NT2/D1 (cell line): ENCODE measurements at regions not wholly inside any gene's neighbourhood (a gene's known extent, or its start where the extent isn't known, plus 50 kb on each side); places are given as distances from the start of the nearest gene placed in this dataset.

ENCODE experiments used
- DNase-seq: peaks from one replicate; pipeline ENCODE4 v3.0.0-alpha.2; 2011; ENCODE audit warnings: low read depth, low spot score
- H3K27me3 ChIP-seq: 2 replicates; pipeline ENCODE4 v1.6.0; 2011; ENCODE audit warnings: mild to moderate bottlenecking; ENCODE audit not compliant: insufficient read length, insufficient read depth
- H3K36me3 ChIP-seq: 2 replicates; pipeline ENCODE4 v1.6.1; 2011; ENCODE audit warnings: mild to moderate bottlenecking, low read length, mixed read lengths; ENCODE audit not compliant: insufficient read depth, insufficient read length
- H3K4me1 ChIP-seq: 2 replicates; pipeline ENCODE4 v1.5.1; 2011; ENCODE audit not compliant: insufficient read depth, insufficient read length
- H3K4me3 ChIP-seq: 2 replicates; pipeline ENCODE4 v1.5.1; 2011; ENCODE audit warnings: low read depth; ENCODE audit not compliant: insufficient read length
- H3K9ac ChIP-seq: 2 replicates; pipeline ENCODE4 v1.6.0; 2011; ENCODE audit warnings: low read depth; ENCODE audit not compliant: insufficient read length
- H3K9me3 ChIP-seq: 2 replicates; pipeline ENCODE4 v1.5.1; 2011; ENCODE audit warnings: mild to moderate bottlenecking, low read length; ENCODE audit not compliant: insufficient read depth
- SUZ12 ChIP-seq: IDR thresholded peaks from 2 replicates; pipeline ENCODE4 v1.6.1; 2011; ENCODE audit not compliant: insufficient read length, insufficient read depth; ENCODE audit errors: extremely low read depth
- YY1 ChIP-seq: IDR thresholded peaks from 2 replicates; pipeline ENCODE4 v1.6.1; 2011; ENCODE audit not compliant: insufficient read length, insufficient read depth
- ZNF274 ChIP-seq: IDR thresholded peaks from 2 replicates; pipeline ENCODE4 v1.6.1; 2011; ENCODE audit warnings: mild to moderate bottlenecking, low read depth, low read length

DNA sequence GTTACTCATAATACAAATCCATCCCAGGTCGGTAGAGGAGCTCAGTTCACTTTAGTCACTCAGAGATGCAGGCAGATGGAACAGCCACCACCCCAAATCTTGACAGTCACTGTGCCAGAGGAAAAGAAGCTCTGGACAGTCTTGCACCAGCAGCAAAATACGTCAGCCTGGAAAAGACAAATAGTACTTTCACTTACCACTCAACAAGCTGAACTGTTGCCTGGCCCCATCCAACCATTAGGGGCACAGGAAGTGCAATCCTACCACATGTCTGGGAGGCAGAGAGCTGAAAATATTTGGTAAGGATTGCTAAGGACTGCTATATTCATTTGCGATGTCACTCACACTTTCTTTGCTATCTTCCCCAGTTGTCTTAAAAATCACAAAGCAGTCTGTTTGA lies 239.1 kb upstream of the TOX3 start:
- H3K9me3 ChIP-seq, result no peaks in the 10 kb centered on the region
- no peak for DNase-seq
- no peaks in the 10 kb centered on the region for H3K4me1 ChIP-seq
- H3K4me3 ChIP-seq, result no peak overlapping the region
- H3K27me3 ChIP-seq, result no peaks in the 10 kb centered on the region
- no peaks in the 10 kb centered on the region for H3K36me3 ChIP-seq
- H3K9ac ChIP-seq, result no peak overlapping the region
- TF ChIP-seq YY1 (no peak), ZNF274 (no peak), SUZ12 (no peak)

GRCh38 chr16:52785653-52786052 lies 238.7 kb upstream of the TOX3 start:
- Histone ChIP-seq H3K27me3 (no peaks in the 10 kb centered on the region), H3K36me3 (no peaks in the 10 kb centered on the region), H3K4me3 (no peak overlapping the region), H3K9ac (no peak overlapping the region), H3K9me3 (no peaks in the 10 kb centered on the region), H3K4me1 (no peaks in the 10 kb centered on the region)
- DNase-seq, result no peak
- TF ChIP-seq SUZ12, result no peak
- no peak for TF ChIP-seq ZNF274

DNA sequence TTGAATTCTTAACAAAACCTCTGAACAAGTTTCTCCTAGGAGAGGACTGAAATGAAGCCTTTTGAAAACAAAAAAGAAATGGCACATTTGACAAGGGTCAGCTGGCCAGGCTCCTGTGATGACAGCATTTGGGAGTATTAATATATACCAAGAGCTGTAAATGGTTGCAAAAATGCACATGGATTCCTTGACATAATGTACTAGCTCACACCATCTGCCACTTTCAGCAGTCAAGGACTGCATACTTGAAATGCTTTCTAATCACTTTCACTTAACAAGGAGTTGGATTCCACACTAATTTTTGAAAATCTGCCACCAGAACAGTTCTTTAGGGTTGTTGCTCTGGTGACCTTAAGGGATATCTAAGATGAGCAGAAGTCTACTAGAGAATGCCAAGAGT lies 236.7 kb upstream of the TOX3 start:
- Histone ChIP-seq H3K4me3 (no peak overlapping the region), H3K4me1 (no peaks in the 10 kb centered on the region), H3K36me3 (no peaks in the 10 kb centered on the region), H3K9me3 (no peaks in the 10 kb centered on the region), H3K9ac (no peak overlapping the region), H3K27me3 (no peaks in the 10 kb centered on the region)
- TF ChIP-seq SUZ12 (no peak), ZNF274 (no peak), YY1 (no peak)
- DNase-seq, result no peak

- no peak overlapping the region for H3K9ac ChIP-seq
- H3K4me3 ChIP-seq, result no peak overlapping the region
- TF ChIP-seq ZNF274 (no peak), YY1 (no peak), SUZ12 (no peak)
- no peaks in the 10 kb centered on the region for H3K9me3 ChIP-seq
- no peaks in the 10 kb centered on the region for H3K27me3 ChIP-seq
- no peak for DNase-seq
- H3K36me3 ChIP-seq, result no peaks in the 10 kb centered on the region
- no peaks in the 10 kb centered on the region for H3K4me1 ChIP-seq
Observed at GRCh38 chr16:52781005-52781630, 234.2 kb upstream of the TOX3 start.

- DNase-seq, result no peak
- TF ChIP-seq ZNF274, result no peak
- no peak for TF ChIP-seq YY1
- Histone ChIP-seq H3K4me1 (no peaks in the 10 kb centered on the region), H3K4me3 (no peak overlapping the region), H3K9me3 (no peaks in the 10 kb centered on the region), H3K27me3 (no peaks in the 10 kb centered on the region), H3K36me3 (no peaks in the 10 kb centered on the region), H3K9ac (no peak overlapping the region)
Observed at GRCh38 chr16:52773026-52773425, 226.1 kb upstream of the TOX3 start.

GRCh38 chr16:52770828-52771227 lies 223.9 kb upstream of the TOX3 start:
- Histone ChIP-seq H3K4me3 (no peak overlapping the region), H3K36me3 (no peaks in the 10 kb centered on the region), H3K9ac (no peak overlapping the region), H3K4me1 (no peaks in the 10 kb centered on the region), H3K27me3 (no peaks in the 10 kb centered on the region), H3K9me3 (no peaks in the 10 kb centered on the region)
- TF ChIP-seq SUZ12 (no peak), ZNF274 (no peak), YY1 (no peak)
- DNase-seq, result no peak

DNA sequence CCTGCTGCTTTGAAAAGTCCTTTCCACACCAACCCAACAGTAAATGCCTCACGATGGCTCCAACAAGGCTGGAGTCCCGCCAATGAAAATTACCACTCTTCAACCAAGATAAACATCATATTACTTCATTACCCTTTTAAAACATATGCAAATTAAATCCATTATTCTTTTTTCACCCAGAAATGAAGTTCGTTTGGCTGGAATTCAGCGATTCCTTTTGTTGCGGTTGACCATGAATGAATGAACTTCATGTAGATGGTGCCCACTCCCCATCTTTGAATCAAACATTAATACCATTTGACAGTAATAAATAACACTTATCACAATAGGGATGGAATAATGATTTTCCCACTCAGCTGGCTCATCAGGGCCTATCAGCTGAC lies 211.5 kb upstream of the TOX3 start:
- Histone ChIP-seq H3K9me3 (no peaks in the 10 kb centered on the region), H3K36me3 (no peaks in the 10 kb centered on the region), H3K4me3 (no peak overlapping the region), H3K27me3 (no peaks in the 10 kb centered on the region), H3K4me1 (no peaks in the 10 kb centered on the region), H3K9ac (no peak overlapping the region)
- TF ChIP-seq YY1 (no peak), ZNF274 (no peak), SUZ12 (no peak)
- DNase-seq, result no peak

GRCh38 chr16:52757746-52758472 lies 211.0 kb upstream of the TOX3 start:
- Histone ChIP-seq H3K9ac (no peak overlapping the region), H3K27me3 (no peaks in the 10 kb centered on the region), H3K36me3 (no peaks in the 10 kb centered on the region), H3K9me3 (no peaks in the 10 kb centered on the region), H3K4me1 (no peaks in the 10 kb centered on the region), H3K4me3 (no peak overlapping the region)
- no peak for DNase-seq
- TF ChIP-seq ZNF274 (no peak), SUZ12 (no peak), YY1 (no peak)
